HEK293 (cell line): ENCODE measurements at regions not wholly inside any gene's neighbourhood (a gene's known extent, or its start where the extent isn't known, plus 50 kb on each side); places are given as distances from the start of the nearest gene placed in this dataset.

ENCODE experiments used
- EGR2 ChIP-seq: fragments of 450-650 bp; formaldehyde crosslinking; IDR thresholded peaks from 2 replicates; pipeline ENCODE4 v1.5.1; 2016; ENCODE audit warnings: low read depth, missing biosample characterization, missing genetic modification characterization
- GLI4 ChIP-seq: fragments of 450-650 bp; formaldehyde crosslinking; IDR thresholded peaks from 2 replicates; pipeline ENCODE4 v1.5.1; 2016; ENCODE audit warnings: missing biosample characterization, missing genetic modification characterization
- KLF1 ChIP-seq: fragments of 450-650 bp; formaldehyde crosslinking; IDR thresholded peaks from 2 replicates; pipeline ENCODE4 v1.5.1; 2016; ENCODE audit warnings: missing biosample characterization, missing genetic modification characterization
- MYNN ChIP-seq: fragments of 450-650 bp; formaldehyde crosslinking; IDR thresholded peaks from 2 replicates; pipeline ENCODE4 v1.5.1; 2016; ENCODE audit warnings: missing biosample characterization, missing genetic modification characterization, borderline replicate concordance
- OVOL3 ChIP-seq: fragments of 450-650 bp; formaldehyde crosslinking; IDR thresholded peaks from 2 replicates; pipeline ENCODE4 v1.5.1; 2016; ENCODE audit warnings: missing biosample characterization, missing genetic modification characterization
- PRDM1 ChIP-seq: fragments of 450-650 bp; formaldehyde crosslinking; IDR thresholded peaks from 2 replicates; pipeline ENCODE4; 2016; ENCODE audit warnings: missing biosample characterization, missing genetic modification characterization
- SALL2 ChIP-seq: fragments of 450-650 bp; formaldehyde crosslinking; IDR thresholded peaks from 2 replicates; pipeline ENCODE4 v1.5.0; 2017; ENCODE audit warnings: missing biosample characterization, mild to moderate bottlenecking, missing genetic modification characterization, borderline replicate concordance
- TCF7L2 ChIP-seq: IDR thresholded peaks from 2 replicates; pipeline ENCODE4 v1.6.1; 2011; ENCODE audit warnings: low read depth, mild to moderate bottlenecking, inconsistent platforms, low read length, moderate library complexity, borderline replicate concordance
- WT1 ChIP-seq: fragments of 450-650 bp; formaldehyde crosslinking; IDR thresholded peaks from 2 replicates; pipeline ENCODE4 v1.5.1; 2016; ENCODE audit warnings: missing biosample characterization, missing genetic modification characterization
- ZBTB26 ChIP-seq: fragments of 450-650 bp; formaldehyde crosslinking; optimal IDR thresholded peaks from 2 replicates; pipeline ENCODE3; 2016; ENCODE audit warnings: missing biosample characterization, mild to moderate bottlenecking, missing genetic modification characterization
- ZFP3 ChIP-seq: fragments of 450-650 bp; formaldehyde crosslinking; IDR thresholded peaks from 2 replicates; pipeline ENCODE4 v1.5.1; 2016; ENCODE audit warnings: low read depth, missing biosample characterization, missing genetic modification characterization
- ZIC2 ChIP-seq: fragments of 450-650 bp; formaldehyde crosslinking; IDR thresholded peaks from 2 replicates; pipeline ENCODE4 v1.5.1; 2016; ENCODE audit warnings: missing biosample characterization, missing genetic modification characterization
- ZNF10 ChIP-seq: fragments of 450-650 bp; formaldehyde crosslinking; IDR thresholded peaks from 2 replicates; pipeline ENCODE4 v1.5.1; 2017; ENCODE audit warnings: missing biosample characterization, missing genetic modification characterization
- ZNF148 ChIP-seq: fragments of 450-650 bp; formaldehyde crosslinking; IDR thresholded peaks from 2 replicates; pipeline ENCODE4 v1.5.0; 2017; ENCODE audit warnings: missing biosample characterization, missing genetic modification characterization, borderline replicate concordance
- ZNF16 ChIP-seq: fragments of 450-650 bp; formaldehyde crosslinking; IDR thresholded peaks from 2 replicates; pipeline ENCODE4 v1.5.1; 2016; ENCODE audit warnings: low read depth, missing biosample characterization, missing genetic modification characterization
- ZNF169 ChIP-seq: fragments of 450-650 bp; formaldehyde crosslinking; IDR thresholded peaks from 2 replicates; pipeline ENCODE4 v1.5.1; 2016; ENCODE audit warnings: missing biosample characterization, missing genetic modification characterization
- ZNF174 ChIP-seq: fragments of 450-650 bp; formaldehyde crosslinking; IDR thresholded peaks from 2 replicates; pipeline ENCODE4 v1.5.0; 2017; ENCODE audit warnings: missing biosample characterization, mild to moderate bottlenecking, missing genetic modification characterization
- ZNF214 ChIP-seq: fragments of 450-650 bp; formaldehyde crosslinking; IDR thresholded peaks from 2 replicates; pipeline ENCODE4 v1.5.1; 2017; ENCODE audit warnings: missing biosample characterization, mild to moderate bottlenecking, missing genetic modification characterization, borderline replicate concordance
- ZNF23 ChIP-seq: fragments of 450-650 bp; formaldehyde crosslinking; IDR thresholded peaks from 2 replicates; pipeline ENCODE4 v1.5.1; 2016; ENCODE audit warnings: missing biosample characterization, missing genetic modification characterization, borderline replicate concordance
- ZNF324 ChIP-seq: fragments of 450-650 bp; formaldehyde crosslinking; IDR thresholded peaks from 2 replicates; pipeline ENCODE4 v1.5.1; 2016; ENCODE audit warnings: missing biosample characterization, missing genetic modification characterization
- ZNF335 ChIP-seq: fragments of 450-650 bp; formaldehyde crosslinking; conservative IDR thresholded peaks from 2 replicates; pipeline ENCODE4 v1.5.1; 2016; ENCODE audit warnings: missing biosample characterization, missing genetic modification characterization
- ZNF37A ChIP-seq: fragments of 450-650 bp; IDR thresholded peaks from 2 replicates; pipeline ENCODE4 v1.5.1; 2018; ENCODE audit warnings: missing biosample characterization, missing genetic modification characterization
- ZNF404 ChIP-seq: fragments of 450-650 bp; formaldehyde crosslinking; IDR thresholded peaks from 2 replicates; pipeline ENCODE4 v1.5.1; 2017; ENCODE audit warnings: missing biosample characterization, missing genetic modification characterization
- ZNF48 ChIP-seq: fragments of 450-650 bp; formaldehyde crosslinking; IDR thresholded peaks from 2 replicates; pipeline ENCODE4 v1.5.1; 2016; ENCODE audit warnings: missing biosample characterization, missing genetic modification characterization
- ZNF510 ChIP-seq: fragments of 450-650 bp; formaldehyde crosslinking; IDR thresholded peaks from 2 replicates; pipeline ENCODE4 v1.5.1; 2018; ENCODE audit warnings: mild to moderate bottlenecking, missing genetic modification characterization, missing biosample characterization; ENCODE audit not compliant: insufficient replicate concordance
- ZNF514 ChIP-seq: fragments of 450-650 bp; formaldehyde crosslinking; IDR thresholded peaks from 2 replicates; pipeline ENCODE4 v1.5.1; 2016; ENCODE audit warnings: missing biosample characterization, missing genetic modification characterization
- ZNF768 ChIP-seq: fragments of 450-650 bp; formaldehyde crosslinking; IDR thresholded peaks from 2 replicates; pipeline ENCODE4 v1.5.1; 2018; ENCODE audit warnings: missing biosample characterization, mild to moderate bottlenecking, missing genetic modification characterization
- ZNF830 ChIP-seq: fragments of 450-650 bp; IDR thresholded peaks from 2 replicates; pipeline ENCODE4 v1.5.0; 2018; ENCODE audit warnings: missing biosample characterization, missing genetic modification characterization, low read depth, mild to moderate bottlenecking, moderate library complexity
- ZNF837 ChIP-seq: fragments of 450-650 bp; formaldehyde crosslinking; IDR thresholded peaks from 2 replicates; pipeline ENCODE4 v1.5.1; 2016; ENCODE audit warnings: missing biosample characterization, missing genetic modification characterization
- TF ChIP-seq, protein P1 (sequence below): fragments of 450-650 bp; formaldehyde crosslinking; IDR thresholded peaks from 2 replicates; pipeline ENCODE4 v1.5.1; 2016; ENCODE audit warnings: missing biosample characterization, missing genetic modification characterization, borderline replicate concordance
- TF ChIP-seq, protein P2 (sequence below): fragments of 450-650 bp; formaldehyde crosslinking; IDR thresholded peaks from 2 replicates; pipeline ENCODE4 v1.5.1; 2016; ENCODE audit warnings: missing biosample characterization, missing genetic modification characterization, borderline replicate concordance

DNA sequence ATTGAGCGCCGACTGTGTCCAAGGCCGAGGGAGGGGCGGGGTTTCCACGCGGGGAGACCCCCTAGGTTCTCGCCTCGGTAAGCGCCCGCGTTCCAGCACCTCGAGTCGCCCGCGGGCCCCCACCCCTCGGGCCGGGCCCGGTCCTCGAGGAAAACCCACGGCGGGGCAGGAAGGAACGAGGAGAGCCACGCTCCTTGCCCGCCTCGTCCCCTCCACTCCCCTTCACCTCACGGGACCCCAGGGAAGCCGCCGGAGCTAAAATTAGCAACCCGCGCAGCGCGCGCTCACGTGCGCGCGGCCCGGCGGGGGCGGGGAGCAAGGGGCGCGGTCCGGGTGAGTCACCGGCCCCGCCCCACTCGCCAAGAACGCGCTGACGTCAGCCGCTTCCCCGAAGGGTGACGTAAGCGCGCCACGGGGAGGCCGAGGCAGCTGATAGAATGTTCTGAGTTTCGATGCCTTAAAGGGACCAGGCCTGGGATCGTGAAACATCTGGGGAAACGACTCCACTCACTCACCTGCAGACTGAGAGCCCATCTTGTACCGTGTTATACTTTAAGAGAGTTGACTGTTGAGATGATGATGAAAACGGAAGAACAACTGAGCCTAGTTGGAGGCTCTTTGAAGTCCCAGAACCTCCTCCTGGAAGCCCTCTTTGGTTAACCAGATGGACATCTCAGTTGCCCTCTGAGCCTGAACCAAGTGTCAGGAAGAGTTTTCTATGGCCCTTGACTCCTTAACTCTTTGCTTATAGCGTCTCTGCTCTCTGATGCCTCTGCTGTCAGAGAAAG, 49.7 kb upstream of the ATF3 start (continued):
- TF ChIP-seq SALL2 (tag by site-specific recombination) (no peak), ZNF830 (tag by site-specific recombination) (no peak), KLF1 (tag by site-specific recombination) (peak; percentile 95), ZNF23 (tag by site-specific recombination) (no peak), ZNF837 (tag by site-specific recombination) (no peak), GLI4 (tag by site-specific recombination) (no peak), ZNF768 (no peak), ZNF37A (no peak), ZFP3 (tag by site-specific recombination) (no peak), ZNF510 (tag by site-specific recombination) (peak; percentile 66), OVOL3 (tag by site-specific recombination) (no peak), ZNF174 (no peak), ZNF335 (tag by site-specific recombination) (peak; percentile 48; the same call in 1 of the 2 replicates), ZNF169 (tag by site-specific recombination) (no peak), ZIC2 (tag by site-specific recombination) (peak; percentile 56), WT1 (no peak; the same call in none of the 2 replicates), ZNF324 (tag by site-specific recombination) (no peak), ZNF404 (tag by site-specific recombination) (no peak), ZBTB26 (tag by site-specific recombination) (peak; percentile 97), MYNN (tag by site-specific recombination) (no peak), ZNF148 (tag by site-specific recombination) (no peak), PRDM1 (tag by site-specific recombination) (peak; percentile 35), TCF7L2 (peak; percentile 56; the same call in 1 of the 2 replicates), ZNF514 (no peak), EGR2 (tag by site-specific recombination) (no peak), ZNF10 (tag by site-specific recombination) (no peak), ZNF214 (no peak), ZNF16 (no peak), ZNF48 (no peak)
- TF ChIP-seq, protein P1, sequence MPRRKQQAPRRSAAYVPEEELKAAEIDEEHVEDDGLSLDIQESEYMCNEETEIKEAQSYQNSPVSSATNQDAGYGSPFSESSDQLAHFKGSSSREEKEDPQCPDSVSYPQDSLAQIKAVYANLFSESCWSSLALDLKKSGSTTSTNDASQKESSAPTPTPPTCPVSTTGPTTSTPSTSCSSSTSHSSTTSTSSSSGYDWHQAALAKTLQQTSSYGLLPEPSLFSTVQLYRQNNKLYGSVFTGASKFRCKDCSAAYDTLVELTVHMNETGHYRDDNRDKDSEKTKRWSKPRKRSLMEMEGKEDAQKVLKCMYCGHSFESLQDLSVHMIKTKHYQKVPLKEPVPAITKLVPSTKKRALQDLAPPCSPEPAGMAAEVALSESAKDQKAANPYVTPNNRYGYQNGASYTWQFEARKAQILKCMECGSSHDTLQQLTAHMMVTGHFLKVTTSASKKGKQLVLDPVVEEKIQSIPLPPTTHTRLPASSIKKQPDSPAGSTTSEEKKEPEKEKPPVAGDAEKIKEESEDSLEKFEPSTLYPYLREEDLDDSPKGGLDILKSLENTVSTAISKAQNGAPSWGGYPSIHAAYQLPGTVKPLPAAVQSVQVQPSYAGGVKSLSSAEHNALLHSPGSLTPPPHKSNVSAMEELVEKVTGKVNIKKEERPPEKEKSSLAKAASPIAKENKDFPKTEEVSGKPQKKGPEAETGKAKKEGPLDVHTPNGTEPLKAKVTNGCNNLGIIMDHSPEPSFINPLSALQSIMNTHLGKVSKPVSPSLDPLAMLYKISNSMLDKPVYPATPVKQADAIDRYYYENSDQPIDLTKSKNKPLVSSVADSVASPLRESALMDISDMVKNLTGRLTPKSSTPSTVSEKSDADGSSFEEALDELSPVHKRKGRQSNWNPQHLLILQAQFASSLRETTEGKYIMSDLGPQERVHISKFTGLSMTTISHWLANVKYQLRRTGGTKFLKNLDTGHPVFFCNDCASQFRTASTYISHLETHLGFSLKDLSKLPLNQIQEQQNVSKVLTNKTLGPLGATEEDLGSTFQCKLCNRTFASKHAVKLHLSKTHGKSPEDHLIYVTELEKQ: peak; percentile 71; the same call in 1 of the 2 replicates
- TF ChIP-seq, protein P2, sequence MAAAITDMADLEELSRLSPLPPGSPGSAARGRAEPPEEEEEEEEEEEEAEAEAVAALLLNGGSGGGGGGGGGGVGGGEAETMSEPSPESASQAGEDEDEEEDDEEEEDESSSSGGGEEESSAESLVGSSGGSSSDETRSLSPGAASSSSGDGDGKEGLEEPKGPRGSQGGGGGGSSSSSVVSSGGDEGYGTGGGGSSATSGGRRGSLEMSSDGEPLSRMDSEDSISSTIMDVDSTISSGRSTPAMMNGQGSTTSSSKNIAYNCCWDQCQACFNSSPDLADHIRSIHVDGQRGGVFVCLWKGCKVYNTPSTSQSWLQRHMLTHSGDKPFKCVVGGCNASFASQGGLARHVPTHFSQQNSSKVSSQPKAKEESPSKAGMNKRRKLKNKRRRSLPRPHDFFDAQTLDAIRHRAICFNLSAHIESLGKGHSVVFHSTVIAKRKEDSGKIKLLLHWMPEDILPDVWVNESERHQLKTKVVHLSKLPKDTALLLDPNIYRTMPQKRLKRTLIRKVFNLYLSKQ (tag by site-specific recombination): no peak
